Pancreas (tissue), 10 donors: ENCODE measurements at regions not wholly inside any gene's neighbourhood (a gene's known extent, or its start where the extent isn't known, plus 50 kb on each side); places are given as distances from the start of the nearest gene placed in this dataset.

Source experiments
- ATAC-seq, 4 donors: fragments of 200-7000 bp; cut with Tn5 transposase; one replicate each; pipeline versions ENCODE4 v1.8.0 to v1.9.1; 2020; ENCODE audit warnings: mild to moderate bottlenecking in 4 of 4, moderate library complexity in 4 of 4
- DNase-seq, 6 donors: peaks; one replicate each; pipeline ENCODE4 v3.0.0-alpha.2; 2020
- FAIRE-seq: peaks from 2 replicates; lab custom pipeline; 2012; peaks lifted over from hg19 to GRCh38; lab: Jason Lieb, UNC
- H3K27ac ChIP-seq, 4 donors: fragments of 200-600 bp; sonication (generic); 1 replicate in 3 of 4; 2 replicates in 1 of 4; pipeline versions ENCODE4 v1.5.0 to v1.8.0; 2020
- H3K27me3 ChIP-seq, 4 donors: fragments of 200-600 bp; one replicate each; pipeline ENCODE4 v1.8.0; 2021
- H3K36me3 ChIP-seq, 3 donors: fragments of 200-600 bp; sonication (generic) in 1 of 3; one replicate each; pipeline versions ENCODE4 v1.5.0 to v1.8.0; 2020 to 2021
- H3K4me1 ChIP-seq, 3 donors: fragments of 200-600 bp; one replicate each; pipeline ENCODE4 v1.8.0; 2021
- H3K4me3 ChIP-seq, 4 donors: fragments of 200-600 bp; sonication (generic) in 2 of 4; one replicate each; pipeline versions ENCODE4 v1.5.0 to v1.8.0; 2020 to 2021
- H3K9me3 ChIP-seq, 4 donors: fragments of 200-600 bp; one replicate each; pipeline ENCODE4 v1.8.0; 2021
- WGBS, 2 donors: extraction: QIAGEN DNeasy Blood & Tissue Kit; methylation state at CpG; one replicate each; pipeline ENCODE4 v1.1.7; 2013; 5-methylcytosine and 5-hydroxymethylcytosine counted together
- intact Hi-C, 3 donors: fragments of 100-400 bp; cut with DNase I; formaldehyde crosslinking; loops; one replicate each; pipeline versions ENCODE4 v1.11.1 to v1.14.2; 2022
- TF ChIP-seq, protein P1 (sequence below), 4 donors: fragments of 200-600 bp; sonication (generic) in 3 of 4; IDR thresholded peaks; one replicate each; pipeline versions ENCODE4 v1.5.0 to v1.8.0; 2021; ENCODE audit warnings: antibody characterized with exemption in 4 of 4
- donor health status: healthy with polysubstance abuse.
- donor health status: DM: no; HTN: no; CAD: no; lungs with moderate emphysema.
- donor health status: DM: no; HTN: no; CAD: no.
- donor health status: control.
- donor health status: control.
- donor health status: Bipolar disorder and iron deficiency.
- donor health status: DM: yes; HTN: yes; CAD: no.
- donor health status: DM: no; HTN: no; CAD: no.
- donor health status: DM: no; HTN: no; CAD: no.
- donor health status: DM: yes; HTN: yes; CAD: no.

DNA sequence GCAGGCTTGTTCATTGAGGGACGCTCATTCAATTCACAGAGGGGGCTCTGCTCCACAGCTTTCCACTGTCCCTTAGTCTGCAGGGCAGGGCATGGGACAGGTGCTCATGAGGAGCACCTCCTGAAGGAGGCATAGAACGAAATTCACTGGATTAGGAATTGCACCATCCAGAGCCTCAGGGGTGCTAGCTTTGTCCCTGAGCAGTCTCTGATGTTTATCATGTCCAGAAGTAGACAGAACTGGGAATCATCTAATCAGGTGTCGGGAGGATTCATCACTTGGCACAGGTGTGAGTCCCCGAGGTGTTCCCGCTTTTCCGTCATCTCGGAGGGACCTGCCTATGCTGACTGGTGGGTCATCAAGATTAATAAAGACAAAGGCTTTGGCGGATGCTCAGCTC, 321.4 kb downstream of the AJAP1 start:
- TF ChIP-seq, protein P1, sequence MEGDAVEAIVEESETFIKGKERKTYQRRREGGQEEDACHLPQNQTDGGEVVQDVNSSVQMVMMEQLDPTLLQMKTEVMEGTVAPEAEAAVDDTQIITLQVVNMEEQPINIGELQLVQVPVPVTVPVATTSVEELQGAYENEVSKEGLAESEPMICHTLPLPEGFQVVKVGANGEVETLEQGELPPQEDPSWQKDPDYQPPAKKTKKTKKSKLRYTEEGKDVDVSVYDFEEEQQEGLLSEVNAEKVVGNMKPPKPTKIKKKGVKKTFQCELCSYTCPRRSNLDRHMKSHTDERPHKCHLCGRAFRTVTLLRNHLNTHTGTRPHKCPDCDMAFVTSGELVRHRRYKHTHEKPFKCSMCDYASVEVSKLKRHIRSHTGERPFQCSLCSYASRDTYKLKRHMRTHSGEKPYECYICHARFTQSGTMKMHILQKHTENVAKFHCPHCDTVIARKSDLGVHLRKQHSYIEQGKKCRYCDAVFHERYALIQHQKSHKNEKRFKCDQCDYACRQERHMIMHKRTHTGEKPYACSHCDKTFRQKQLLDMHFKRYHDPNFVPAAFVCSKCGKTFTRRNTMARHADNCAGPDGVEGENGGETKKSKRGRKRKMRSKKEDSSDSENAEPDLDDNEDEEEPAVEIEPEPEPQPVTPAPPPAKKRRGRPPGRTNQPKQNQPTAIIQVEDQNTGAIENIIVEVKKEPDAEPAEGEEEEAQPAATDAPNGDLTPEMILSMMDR (IDR thresholded peaks at IDR 0.05) = no peak
- H3K27ac ChIP-seq = no peak overlapping the region
- ATAC-seq (no peak), DNase-seq (no peak), FAIRE-seq (no peak)
- no peaks in the 10 kb centered on the region for H3K9me3 ChIP-seq
- H3K36me3 ChIP-seq = no peaks in the 10 kb centered on the region
- H3K4me1 ChIP-seq = no peaks in the 10 kb centered on the region
- 81 to 84% methylated on average over 8 of the region's 8 CpGs for WGBS, 2 donors
- H3K4me3 ChIP-seq = no peak overlapping the region
- intact Hi-C loops = no loop called here
- H3K27me3 ChIP-seq = no peaks in the 10 kb centered on the region

DNA sequence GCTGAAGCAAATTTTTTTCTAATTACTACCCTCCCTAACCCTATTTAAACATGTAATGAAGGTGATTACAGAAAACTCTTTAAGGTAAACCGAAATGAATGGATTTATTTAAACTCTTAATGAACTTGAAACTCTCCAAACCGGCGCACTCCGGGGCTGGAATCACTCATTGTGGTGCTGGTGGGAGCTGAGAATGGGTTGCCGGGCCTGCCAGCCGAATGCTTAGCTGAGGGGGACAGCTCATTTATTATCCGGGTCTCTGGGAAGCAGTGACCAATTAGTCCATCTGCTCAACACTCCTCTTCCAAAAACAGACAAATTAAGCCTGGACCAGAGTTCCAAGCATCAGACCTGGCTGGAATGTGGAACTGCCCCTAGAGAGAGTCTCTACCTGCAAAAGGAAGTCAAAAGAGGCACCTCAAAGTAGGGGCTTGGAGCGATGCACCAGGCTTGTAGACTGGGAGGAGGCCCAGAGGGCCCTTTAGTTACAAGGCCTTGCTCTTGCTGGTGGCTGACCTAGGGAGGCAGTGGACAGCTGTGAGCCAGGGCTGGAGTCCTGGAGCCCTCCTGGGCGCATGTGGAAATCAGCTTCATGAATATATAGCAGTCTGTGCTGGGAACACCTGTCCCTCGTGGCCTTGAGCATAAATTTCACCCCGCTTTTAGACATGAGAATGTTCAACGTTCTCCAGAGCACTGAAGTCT, 320.7 kb downstream of the AJAP1 start:
- no peak for FAIRE-seq
- H3K27ac ChIP-seq = no peak overlapping the region
- H3K27me3 ChIP-seq = no peaks in the 10 kb centered on the region
- TF ChIP-seq, protein P1 (IDR thresholded peaks at IDR 0.05) = no peak
- DNase-seq = no peak
- WGBS, 2 donors = 83 to 86% methylated on average over 12 of the region's 12 CpGs
- H3K9me3 ChIP-seq = no peaks in the 10 kb centered on the region
- no peak overlapping the region for H3K4me3 ChIP-seq
- ATAC-seq = no peak
- H3K36me3 ChIP-seq = no peaks in the 10 kb centered on the region
- intact Hi-C loops = no loop called here
- no peaks in the 10 kb centered on the region for H3K4me1 ChIP-seq

DNA sequence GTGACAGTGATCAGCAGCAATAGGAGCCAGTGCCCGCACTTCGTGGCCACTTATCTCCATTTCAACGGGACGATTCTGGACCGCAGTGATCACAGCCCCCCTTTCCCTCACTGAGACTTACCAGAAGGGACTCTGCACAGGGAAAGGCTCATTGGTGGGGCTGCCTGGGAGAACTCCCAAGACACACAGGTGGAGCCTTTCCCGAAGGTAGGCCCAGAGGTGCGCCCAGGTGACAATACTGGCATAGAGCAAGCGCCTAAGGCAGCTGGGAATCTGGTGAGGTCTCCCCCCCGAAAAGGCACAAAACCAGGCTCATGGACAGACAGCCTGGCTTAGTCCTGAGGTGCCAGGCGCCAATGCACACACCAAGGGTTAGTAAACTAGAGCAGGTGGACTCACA, 318.9 kb downstream of the AJAP1 start:
- H3K9me3 ChIP-seq = no peaks in the 10 kb centered on the region
- FAIRE-seq (no peak), ATAC-seq (peak in 3 of 4 donors; percentile 35 to 78 (median 76)), DNase-seq (peak in 1 of 6 donors; percentile 34)
- no peaks in the 10 kb centered on the region for H3K4me1 ChIP-seq
- H3K27me3 ChIP-seq = no peaks in the 10 kb centered on the region
- TF ChIP-seq, protein P1 (IDR thresholded peaks at IDR 0.05) = no peak
- H3K36me3 ChIP-seq = no peaks in the 10 kb centered on the region
- WGBS, 2 donors = 52 to 66% methylated on average over 10 of the region's 10 CpGs
- intact Hi-C loops = no loop called here
- no peak overlapping the region for H3K4me3 ChIP-seq
- no peak overlapping the region for H3K27ac ChIP-seq

DNA sequence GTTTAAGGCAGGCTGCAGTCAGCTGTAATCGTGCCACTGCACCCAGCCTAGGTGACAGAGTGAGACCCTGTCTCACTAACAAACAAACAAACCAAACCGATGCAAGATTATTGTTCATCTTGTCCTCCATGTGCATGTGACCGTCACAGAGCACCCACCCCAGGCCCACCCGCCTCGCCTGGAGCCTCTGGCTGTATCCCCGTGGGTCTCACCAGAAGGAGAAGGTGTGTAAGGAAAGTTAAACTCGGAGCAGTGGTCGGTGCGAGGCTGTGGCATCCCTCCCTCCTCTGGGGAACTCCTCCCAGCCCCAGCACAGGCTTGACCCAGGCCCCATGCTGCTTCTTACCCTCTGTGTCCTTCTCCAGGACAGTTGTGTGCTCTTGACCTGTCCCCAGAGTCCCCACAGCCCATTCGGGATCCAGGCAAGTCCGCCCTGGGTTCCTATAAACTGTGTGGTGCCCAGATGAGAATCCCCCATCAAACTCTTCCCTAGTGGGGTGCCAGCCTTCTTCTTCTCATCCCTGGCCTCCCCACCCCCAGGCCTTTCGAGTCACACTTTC, 318.4 kb downstream of the AJAP1 start:
- intact Hi-C loops = no loop called here
- ATAC-seq (no peak), FAIRE-seq (no peak), DNase-seq (no peak)
- H3K9me3 ChIP-seq = no peaks in the 10 kb centered on the region
- H3K27me3 ChIP-seq = no peaks in the 10 kb centered on the region
- no peaks in the 10 kb centered on the region for H3K4me1 ChIP-seq
- 85 to 92% methylated on average over 11 to 12 of the region's 12 CpGs for WGBS, 2 donors
- H3K27ac ChIP-seq = no peak overlapping the region
- TF ChIP-seq, protein P1 (IDR thresholded peaks at IDR 0.05) = no peak
- no peak overlapping the region for H3K4me3 ChIP-seq
- H3K36me3 ChIP-seq = no peaks in the 10 kb centered on the region

DNA sequence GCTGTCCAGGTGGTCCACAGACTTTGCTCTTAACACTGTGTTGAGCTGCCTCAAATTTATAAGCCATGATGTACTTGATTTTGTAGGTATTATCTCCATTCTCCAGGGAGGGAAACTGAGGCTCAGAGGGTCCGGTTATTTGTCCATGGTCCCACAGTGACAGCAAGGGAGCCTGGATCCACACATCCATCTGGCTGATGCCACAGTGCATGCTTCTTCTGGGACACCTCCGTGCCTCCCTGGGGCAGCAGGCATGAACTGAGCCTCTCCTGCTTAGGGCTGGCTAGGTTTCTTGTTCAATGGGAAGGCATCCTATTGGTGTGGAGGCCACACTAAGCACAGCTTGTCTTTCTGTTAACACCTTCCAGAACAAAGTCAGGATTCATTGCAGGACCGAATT, 317.3 kb downstream of the AJAP1 start:
- H3K4me3 ChIP-seq = no peak overlapping the region
- no peaks in the 10 kb centered on the region for H3K9me3 ChIP-seq
- H3K36me3 ChIP-seq = no peaks in the 10 kb centered on the region
- ATAC-seq (no peak), FAIRE-seq (no peak), DNase-seq (no peak)
- H3K27ac ChIP-seq = no peak overlapping the region
- 81 to 87% methylated on average over 3 of the region's 3 CpGs for WGBS, 2 donors
- H3K27me3 ChIP-seq = no peaks in the 10 kb centered on the region
- TF ChIP-seq, protein P1 (IDR thresholded peaks at IDR 0.05) = no peak
- intact Hi-C loops = no loop called here
- no peaks in the 10 kb centered on the region for H3K4me1 ChIP-seq
